ENCODE measurements at regions not wholly inside any gene's neighbourhood (a gene's known extent, or its start where the extent isn't known, plus 50 kb on each side); places are given as distances from the start of the nearest gene placed in this dataset.
A peak's percentile ranks its signal among the peaks of the same experiment; 100 is the strongest.

- no peak for TF ChIP-seq CTCF (IDR thresholded peaks at IDR 0.05)
- TF ChIP-seq CBFB (CRISPR knock-in tag; IDR thresholded peaks at IDR 0.05; ENCODE audit: low read depth): no peak
- 0 out of 2 replicates have a peak, but pooled peaks have one; percentile 44 for TF ChIP-seq USF2 (CRISPR knock-in tag; IDR thresholded peaks at IDR 0.05)
- TF ChIP-seq ZBTB43 (CRISPR knock-in tag; IDR thresholded peaks at IDR 0.05): no peak
- no peak for TF ChIP-seq JUN (CRISPR knock-in tag; IDR thresholded peaks at IDR 0.05)
- TF ChIP-seq CREB1 (CRISPR knock-in tag; IDR thresholded peaks at IDR 0.05): no peak
- TF ChIP-seq ZNF416 (CRISPR knock-in tag; IDR thresholded peaks at IDR 0.05): no peak
These were observed 169.2 kb upstream of the TGFBR2 start for GRCh38 chr3:30437171-30437601.
